Keratinocyte (primary cell): ENCODE measurements at regions not wholly inside any gene's neighbourhood (a gene's known extent, or its start where the extent isn't known, plus 50 kb on each side); places are given as distances from the start of the nearest gene placed in this dataset.

Experiments used
- DNase-seq: peaks from one replicate; pipeline ENCODE4 v3.0.0-alpha.2; 2011; ENCODE audit warnings: low read depth, missing footprints, low spot score
- FAIRE-seq: peaks from 2 replicates; lab custom pipeline; 2011; peaks lifted over from hg19 to GRCh38; lab: Jason Lieb, UNC
- H2AFZ ChIP-seq: 2 replicates; pipeline ENCODE4 v1.6.0; 2012; ENCODE audit warnings: low read length, control low read depth, inconsistent platforms; ENCODE audit not compliant: control insufficient read depth
- H3K27ac ChIP-seq: 2 replicates; pipeline ENCODE4 v1.5.1; 2011; ENCODE audit warnings: low read length; ENCODE audit not compliant: control insufficient read depth, insufficient read depth
- H3K27me3 ChIP-seq: 3 replicates; pipeline ENCODE4 v1.6.0; 2011; ENCODE audit warnings: low read length; ENCODE audit not compliant: control insufficient read depth, insufficient read depth; ENCODE audit errors: extremely low read depth
- H3K36me3 ChIP-seq, 2 experiments: 2 replicates in 1 of 2; 3 replicates in 1 of 2; pipeline ENCODE4 v1.5.1; 2011; ENCODE audit warnings: low read length in 2 of 2, mild to moderate bottlenecking in 1 of 2; ENCODE audit not compliant: control insufficient read depth in 2 of 2, insufficient read depth in 2 of 2; ENCODE audit errors: extremely low read depth in 1 of 2
- H3K4me1 ChIP-seq: 3 replicates; pipeline ENCODE4 v1.5.1; 2011; ENCODE audit warnings: low read length; ENCODE audit not compliant: control insufficient read depth, insufficient read depth; ENCODE audit errors: extremely low read depth
- H3K4me2 ChIP-seq: 3 replicates; pipeline ENCODE4 v1.6.0; 2011; ENCODE audit warnings: low read depth, low read length; ENCODE audit not compliant: control insufficient read depth, insufficient read depth; ENCODE audit errors: extremely low read depth
- H3K4me3 ChIP-seq, 3 experiments: fragments of 200-600 bp in 1 of 3; sonication (generic) in 1 of 3; 2 replicates in 2 of 3; 3 replicates in 1 of 3; pipeline ENCODE4 v1.5.1; 2011 to 2016; ENCODE audit warnings: low read length in 3 of 3, mild to moderate bottlenecking in 3 of 3, control low read depth in 2 of 3, inconsistent platforms in 1 of 3, low read depth in 1 of 3, mixed read lengths in 1 of 3, mixed run types in 1 of 3, moderate library complexity in 1 of 3; ENCODE audit not compliant: control insufficient read depth in 2 of 3, insufficient read depth in 2 of 3; ENCODE audit errors: extremely low read depth in 1 of 3
- H3K79me2 ChIP-seq: 2 replicates; pipeline ENCODE4 v1.6.0; 2012; ENCODE audit warnings: low read length; ENCODE audit not compliant: control insufficient read depth, insufficient read depth
- H3K9ac ChIP-seq: 3 replicates; pipeline ENCODE4 v1.6.0; 2011; ENCODE audit warnings: low read length; ENCODE audit not compliant: control insufficient read depth, insufficient read depth; ENCODE audit errors: extremely low read depth
- H3K9me1 ChIP-seq: 3 replicates; pipeline ENCODE4 v1.6.0; 2011; ENCODE audit warnings: low read length; ENCODE audit not compliant: control insufficient read depth, insufficient read depth; ENCODE audit errors: extremely low read depth
- H3K9me3 ChIP-seq: 2 replicates; pipeline ENCODE4 v1.5.1; 2012; ENCODE audit warnings: low read depth, low read length; ENCODE audit not compliant: control insufficient read depth
- H4K20me1 ChIP-seq: 3 replicates; pipeline ENCODE4 v1.6.0; 2011; ENCODE audit warnings: low read length; ENCODE audit not compliant: control insufficient read depth, insufficient read depth; ENCODE audit errors: extremely low read depth
- CTCF ChIP-seq, 3 experiments: IDR thresholded peaks in 1 of 3; conservative IDR thresholded peaks in 1 of 3; optimal IDR thresholded peaks in 1 of 3; 2 replicates in 2 of 3; 3 replicates in 1 of 3; pipeline versions ENCODE3 to v1.5.1; 2011; ENCODE audit warnings: low read length in 3 of 3, mild to moderate bottlenecking in 3 of 3, moderate library complexity in 2 of 3, control low read depth in 1 of 3, inconsistent platforms in 1 of 3; ENCODE audit not compliant: insufficient read depth in 2 of 3; ENCODE audit errors: extremely low read depth in 1 of 3
- EZH2 ChIP-seq: IDR thresholded peaks from one replicate; pipeline ENCODE4 v1.6.1; 2012; ENCODE audit warnings: inconsistent platforms, mild to moderate bottlenecking, low read length, moderate library complexity
- dilution Hi-C: fragments of 300-500 bp; cut with MboI; formaldehyde crosslinking; loops from one replicate; pipeline ENCODE4 v1.7.0; 2020; ENCODE audit warnings: low sequenced_read_pairs; ENCODE audit not compliant: extremely low pct_ligation_motif_present

- no peak overlapping the region for H3K9ac ChIP-seq
- TF ChIP-seq EZH2: no peak
- no peak for TF ChIP-seq CTCF (optimal IDR thresholded peaks at IDR 0.05 in 1 of 3, IDR thresholded peaks at IDR 0.05 in 1 of 3, conservative IDR thresholded peaks at IDR 0.05 in 1 of 3; ENCODE audit: extremely low read depth in 1 of 3, insufficient read depth in 2 of 3, low read length in 3 of 3)
- no peak overlapping the region for H2AFZ ChIP-seq
- FAIRE-seq: no peak
- H3K9me3 ChIP-seq: no peaks in the 10 kb centered on the region
- H3K4me1 ChIP-seq: peaks cover 6% of the 10 kb centered on the region
- no peaks in the 10 kb centered on the region for H3K27me3 ChIP-seq
- no peak for DNase-seq
- no peaks in the 10 kb centered on the region for H4K20me1 ChIP-seq
- no peak overlapping the region for H3K4me3 ChIP-seq
- H3K79me2 ChIP-seq: no peaks in the 10 kb centered on the region
- dilution Hi-C loops: no loop called here
- H3K27ac ChIP-seq: no peak overlapping the region
- H3K9me1 ChIP-seq: no peaks in the 10 kb centered on the region
- H3K4me2 ChIP-seq: no peak overlapping the region
- no peaks in the 10 kb centered on the region for H3K36me3 ChIP-seq
Observed at GRCh38 chr6:157754351-157754750, 68.7 kb upstream of the SNX9 start.

GRCh38 chr6:157755032-157755745 is 67.9 kb upstream of the SNX9 start:
- Histone ChIP-seq H3K9me3 (no peaks in the 10 kb centered on the region), H2AFZ (no peak overlapping the region), H3K9me1 (no peaks in the 10 kb centered on the region), H4K20me1 (no peaks in the 10 kb centered on the region), H3K27me3 (no peaks in the 10 kb centered on the region), H3K4me2 (no peak overlapping the region), H3K36me3 (no peaks in the 10 kb centered on the region), H3K4me1 (peaks cover 7% of the 10 kb centered on the region), H3K79me2 (no peaks in the 10 kb centered on the region), H3K9ac (no peak overlapping the region), H3K27ac (no peak overlapping the region), H3K4me3 (no peak overlapping the region)
- TF ChIP-seq CTCF (optimal IDR thresholded peaks at IDR 0.05 in 1 of 3, IDR thresholded peaks at IDR 0.05 in 1 of 3, conservative IDR thresholded peaks at IDR 0.05 in 1 of 3; ENCODE audit: extremely low read depth in 1 of 3, insufficient read depth in 2 of 3, low read length in 3 of 3) (no peak), EZH2 (no peak)
- no peak for FAIRE-seq
- no peak for DNase-seq
- dilution Hi-C loops: no loop called here
